ENCODE measurements at regions not wholly inside any gene's neighbourhood (a gene's known extent, or its start where the extent isn't known, plus 50 kb on each side); places are given as distances from the start of the nearest gene placed in this dataset.

DNA sequence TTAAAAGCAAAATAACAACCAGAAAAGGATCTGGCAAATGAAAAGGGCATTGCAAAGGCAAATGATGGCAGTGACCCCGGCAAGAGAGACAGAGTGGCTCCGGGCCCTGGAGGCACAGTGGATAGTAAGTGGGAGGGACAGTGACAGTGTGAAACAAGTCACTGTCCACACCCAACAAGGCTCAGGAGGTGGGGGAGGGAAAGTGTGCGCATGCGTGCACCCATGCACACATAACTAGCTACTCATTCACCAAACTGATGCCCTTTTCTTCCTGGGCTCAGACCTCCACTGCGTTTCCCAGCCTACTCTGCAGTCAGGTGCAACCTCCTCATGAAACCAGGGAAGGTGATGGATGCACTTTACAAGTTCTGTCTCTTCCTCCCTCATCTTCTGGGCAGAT, 108.4 kb downstream of the SHANK2 start:
- Histone ChIP-seq H3K4me1 (replicated peaks in 1 of 2) (no peaks in the 10 kb centered on the region), H3K27ac (no peak overlapping the region), H3K4me3 (no peak overlapping the region)
- in situ Hi-C loops (cut with MboI; ENCODE audit: low pct_unique_long_range_greater_than_20kb in 2 of 9, low sequenced_read_pairs in 9 of 9, unreplicated experiment in 9 of 9) = no loop called here
- 10 to 100% (median 73%) methylated on average over 1 to 5 of the region's 5 CpGs; no CpG with 5 or more reads in 2 of the 10 experiments for WGBS, 10 experiments
- no peak for ATAC-seq (replicated peaks in 6 of 8)

DNA sequence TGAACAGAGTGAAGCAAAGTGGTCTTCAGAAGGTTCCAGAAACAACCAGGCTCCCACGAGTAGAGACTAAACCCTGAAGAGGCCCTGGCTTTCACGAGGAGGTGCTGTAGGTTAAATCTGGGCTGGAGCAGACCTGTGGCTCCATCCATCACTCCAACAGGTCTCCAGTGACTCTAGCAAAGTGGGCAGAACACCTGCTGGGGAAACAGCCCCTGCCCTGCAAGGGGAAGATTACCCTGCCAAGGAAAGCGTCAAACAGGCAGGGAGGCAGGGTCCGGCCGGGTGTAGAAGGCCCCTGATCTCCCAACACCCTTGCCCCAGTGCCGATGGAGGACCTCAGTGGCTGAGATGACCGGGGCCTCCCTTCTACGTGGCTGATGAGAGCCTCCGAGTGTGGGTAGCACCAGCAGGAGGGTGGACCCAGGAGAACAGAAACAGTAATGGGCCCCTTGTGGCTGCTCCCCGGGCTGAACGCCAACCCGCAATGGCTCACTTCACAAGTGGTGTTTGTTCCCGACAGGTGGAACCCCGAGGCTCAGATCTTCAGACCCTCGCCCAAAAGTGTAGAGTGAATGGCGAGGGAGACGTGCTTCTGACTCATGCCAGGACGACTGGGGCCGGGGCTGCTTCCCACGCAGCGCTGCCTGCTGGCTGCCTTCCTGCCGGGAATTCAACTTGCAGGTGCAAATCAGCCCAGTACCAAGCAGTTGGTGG, 112.0 kb downstream of the SHANK2 start:
- no peak for ATAC-seq (replicated peaks in 6 of 8)
- Histone ChIP-seq H3K4me3 (no peak overlapping the region), H3K4me1 (replicated peaks in 1 of 2) (no peaks in the 10 kb centered on the region), H3K27ac (no peak overlapping the region)
- WGBS, 10 experiments = 0 to 80% (median 64%) methylated on average over 1 to 5 of the region's 22 CpGs; no CpG with 5 or more reads in 5 of the 10 experiments
- in situ Hi-C loops (cut with MboI; ENCODE audit: low pct_unique_long_range_greater_than_20kb in 2 of 9, low sequenced_read_pairs in 9 of 9, unreplicated experiment in 9 of 9) = no loop called here

GRCh38 chr11:71139516-71140205, 112.7 kb downstream of the SHANK2 start:
- Histone ChIP-seq H3K27ac (no peak overlapping the region), H3K4me3 (no peak overlapping the region), H3K4me1 (replicated peaks in 1 of 2) (no peaks in the 10 kb centered on the region)
- in situ Hi-C loops (cut with MboI; ENCODE audit: low pct_unique_long_range_greater_than_20kb in 2 of 9, low sequenced_read_pairs in 9 of 9, unreplicated experiment in 9 of 9) = no loop called here
- WGBS, 10 experiments = 0 to 100% (median 80%) methylated on average over 1 to 7 of the region's 16 CpGs; no CpG with 5 or more reads in 2 of the 10 experiments
- peak in 3 of 8 experiments; percentile 20 to 81 (median 57) for ATAC-seq (replicated peaks in 6 of 8)

DNA sequence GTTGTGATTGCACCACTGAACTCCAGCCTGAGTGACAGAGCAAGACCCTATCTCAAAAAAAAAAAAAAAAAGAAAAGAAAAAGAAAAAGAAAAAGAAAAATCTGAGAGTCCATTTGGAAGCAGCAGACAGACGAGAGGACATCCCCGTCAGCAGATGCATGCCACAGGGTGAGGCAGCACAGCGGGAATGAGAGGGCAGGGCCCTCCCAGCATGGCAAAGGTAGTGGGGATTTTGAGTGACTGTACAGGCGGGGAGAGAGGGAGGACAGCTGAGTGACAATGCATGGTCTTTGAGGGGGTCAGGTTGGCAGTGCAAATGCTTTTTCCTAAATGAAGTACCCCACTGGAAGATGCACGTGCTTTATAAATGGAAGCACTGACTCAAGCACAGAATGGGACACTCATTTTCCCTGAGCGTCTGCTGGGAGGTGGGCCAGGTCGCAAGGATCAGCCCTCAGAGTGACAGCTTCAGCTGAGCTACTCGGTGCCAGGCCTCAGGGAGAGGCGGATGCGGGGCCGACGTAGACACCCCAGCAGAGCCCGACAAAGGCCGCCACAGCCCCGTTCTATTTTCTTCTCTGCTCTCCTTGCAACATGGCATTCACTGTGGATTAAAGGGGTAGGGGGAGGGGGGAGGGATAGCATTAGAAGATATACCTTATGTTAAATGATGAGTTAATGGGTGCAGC, 113.5 kb downstream of the SHANK2 start:
- 34 to 74% (median 58%) methylated on average over 3 to 10 of the region's 15 CpGs; no CpG with 5 or more reads in 4 of the 10 experiments for WGBS, 10 experiments
- H3K4me3 ChIP-seq = no peak overlapping the region
- no peak overlapping the region for H3K27ac ChIP-seq
- peak in 1 of 8 experiments; percentile 37 for ATAC-seq (replicated peaks in 6 of 8)
- H3K4me1 ChIP-seq (replicated peaks in 1 of 2) = no peaks in the 10 kb centered on the region
- in situ Hi-C loops (cut with MboI; ENCODE audit: low pct_unique_long_range_greater_than_20kb in 2 of 9, low sequenced_read_pairs in 9 of 9, unreplicated experiment in 9 of 9) = no loop called here

DNA sequence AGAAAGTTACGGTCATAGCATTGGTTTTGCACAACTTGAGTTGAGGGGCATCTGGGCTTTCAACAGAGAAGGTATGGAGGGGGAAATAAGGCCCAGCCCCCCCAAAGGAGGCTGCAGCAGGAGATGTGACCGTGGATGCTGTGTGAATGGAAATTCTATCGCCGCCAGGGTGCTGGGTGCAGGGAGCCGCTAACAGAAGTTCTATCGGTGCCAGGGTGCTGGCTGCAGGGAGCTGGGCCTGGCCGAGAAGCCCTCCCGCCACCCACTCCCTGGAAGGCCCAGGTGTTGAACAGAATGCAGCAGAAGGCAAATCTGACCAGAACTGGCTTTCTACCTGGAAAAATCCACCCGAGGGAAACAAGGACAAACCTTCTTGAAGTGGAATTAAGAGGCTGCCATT, 115.0 kb downstream of the SHANK2 start:
- no peak overlapping the region for H3K27ac ChIP-seq
- in situ Hi-C loops (cut with MboI; ENCODE audit: low pct_unique_long_range_greater_than_20kb in 2 of 9, low sequenced_read_pairs in 9 of 9, unreplicated experiment in 9 of 9) = no loop called here
- ATAC-seq (replicated peaks in 6 of 8) = no peak
- H3K4me1 ChIP-seq (replicated peaks in 1 of 2) = no peaks in the 10 kb centered on the region
- H3K4me3 ChIP-seq = no peak overlapping the region
- 26 to 100% (median 88%) methylated on average over 1 to 6 of the region's 9 CpGs; no CpG with 5 or more reads in 2 of the 10 experiments for WGBS, 10 experiments

DNA sequence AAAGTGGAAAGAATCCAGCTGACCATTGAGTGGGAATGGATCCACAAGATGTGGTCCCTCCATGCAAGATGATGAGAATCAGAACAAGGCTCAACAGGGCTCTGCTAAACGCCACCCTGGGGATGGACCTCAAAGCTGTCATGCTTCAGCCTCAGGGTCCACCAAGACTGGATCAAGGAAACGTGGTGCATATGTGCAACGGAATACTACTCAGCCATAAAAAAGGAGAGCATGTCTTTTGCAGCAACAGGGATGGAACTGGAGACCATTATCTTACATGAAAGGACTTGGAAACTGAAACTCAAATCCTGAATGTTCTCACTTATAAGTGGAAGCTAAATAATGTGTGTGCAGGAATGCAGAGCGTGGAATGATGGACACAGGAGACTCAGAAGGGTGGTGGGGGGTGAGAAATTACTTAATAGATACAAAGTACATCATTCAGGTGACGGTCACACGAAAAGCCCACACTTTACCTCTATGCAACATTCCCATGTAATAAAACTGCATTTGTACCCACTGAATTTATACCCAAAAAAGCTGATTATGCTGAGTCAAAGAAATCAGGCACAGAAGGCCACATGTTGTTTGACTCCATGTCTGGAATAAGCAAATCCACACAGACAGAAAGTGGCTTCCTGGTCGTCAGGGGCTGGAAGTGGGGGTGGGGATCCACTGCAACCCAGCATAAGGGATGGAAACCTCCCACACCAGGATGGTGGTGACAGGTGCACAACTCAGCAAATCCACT, 116.1 kb downstream of the SHANK2 start:
- WGBS, 10 experiments = 6 to 100% (median 90%) methylated on average over 1 to 5 of the region's 7 CpGs; no CpG with 5 or more reads in 3 of the 10 experiments
- Histone ChIP-seq H3K27ac (no peak overlapping the region), H3K4me1 (replicated peaks in 1 of 2) (no peaks in the 10 kb centered on the region), H3K4me3 (no peak overlapping the region)
- in situ Hi-C loops (cut with MboI; ENCODE audit: low pct_unique_long_range_greater_than_20kb in 2 of 9, low sequenced_read_pairs in 9 of 9, unreplicated experiment in 9 of 9) = no loop called here
- ATAC-seq (replicated peaks in 6 of 8) = no peak

GRCh38 chr11:71135112-71135511, 117.3 kb downstream of the SHANK2 start:
- no peak for ATAC-seq (replicated peaks in 6 of 8)

DNA sequence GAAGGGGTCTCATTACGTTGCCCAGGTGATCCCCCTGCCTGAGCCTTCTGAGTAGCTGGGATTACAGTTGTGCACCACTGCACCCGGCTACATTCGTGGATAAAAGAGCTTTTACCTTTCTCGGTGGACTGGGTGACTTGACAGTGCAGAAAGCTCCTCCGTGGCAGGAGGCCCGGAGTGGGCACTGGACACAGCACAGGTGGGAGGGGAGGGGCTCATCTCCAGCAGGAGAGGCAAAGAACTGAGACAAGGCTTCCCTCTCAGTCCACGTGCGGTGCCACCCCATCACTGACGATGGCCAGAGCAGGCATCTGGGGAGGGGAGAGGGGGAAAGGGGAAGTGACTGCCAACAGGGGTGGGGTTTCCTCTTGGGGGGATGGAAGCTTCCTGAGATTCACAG, 118.4 kb downstream of the SHANK2 start:
- in situ Hi-C loops (cut with MboI; ENCODE audit: low pct_unique_long_range_greater_than_20kb in 2 of 9, low sequenced_read_pairs in 9 of 9, unreplicated experiment in 9 of 9) = no loop called here
- ATAC-seq (replicated peaks in 6 of 8) = no peak
- H3K4me1 ChIP-seq (replicated peaks in 1 of 2) = no peaks in the 10 kb centered on the region
- H3K4me3 ChIP-seq = no peak overlapping the region
- WGBS, 10 experiments = 0 to 100% (median 78%) methylated on average over 1 to 6 of the region's 9 CpGs; no CpG with 5 or more reads in 2 of the 10 experiments
- H3K27ac ChIP-seq = no peak overlapping the region

More at GRCh38 chr11:71135112-71135511, 117.3 kb downstream of the SHANK2 start:
- H3K4me3 ChIP-seq = no peak overlapping the region
- no peak overlapping the region for H3K27ac ChIP-seq
- in situ Hi-C loops (cut with MboI; ENCODE audit: low pct_unique_long_range_greater_than_20kb in 2 of 9, low sequenced_read_pairs in 9 of 9, unreplicated experiment in 9 of 9) = no loop called here
- H3K4me1 ChIP-seq (replicated peaks in 1 of 2) = no peaks in the 10 kb centered on the region
- WGBS, 10 experiments = 52 to 100% (median 90%) methylated on average over 1 to 3 of the region's 6 CpGs; no CpG with 5 or more reads in 6 of the 10 experiments

DNA sequence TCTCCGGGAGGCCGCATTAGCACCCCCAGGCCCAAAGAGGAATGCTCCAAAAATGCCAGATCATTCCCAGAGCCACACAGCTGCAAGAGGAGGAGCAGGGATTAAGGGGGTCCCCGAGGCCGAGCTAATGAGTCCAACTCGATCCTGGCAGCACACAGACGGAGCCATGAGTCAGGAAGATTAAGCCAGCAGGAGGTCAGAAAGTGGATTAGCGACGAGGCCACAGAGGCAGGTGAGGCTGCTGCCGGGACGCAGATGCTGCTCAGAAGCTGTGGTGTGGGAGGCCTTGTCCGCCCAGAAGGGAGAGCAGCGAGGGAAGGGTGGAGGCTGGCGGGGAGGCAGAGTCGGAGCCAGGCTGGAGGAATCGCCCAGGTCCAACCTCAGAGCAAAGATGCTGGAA, 120.5 kb downstream of the SHANK2 start:
- no peaks in the 10 kb centered on the region for H3K4me1 ChIP-seq (replicated peaks in 1 of 2)
- peak in 2 of 8 experiments; percentile 16 to 39 for ATAC-seq (replicated peaks in 6 of 8)
- WGBS, 10 experiments = 0 to 90% (median 60%) methylated on average over 1 to 11 of the region's 15 CpGs; no CpG with 5 or more reads in 3 of the 10 experiments
- no peak overlapping the region for H3K27ac ChIP-seq
- in situ Hi-C loops (cut with MboI; ENCODE audit: low pct_unique_long_range_greater_than_20kb in 2 of 9, low sequenced_read_pairs in 9 of 9, unreplicated experiment in 9 of 9) = no loop called here
- no peak overlapping the region for H3K4me3 ChIP-seq

DNA sequence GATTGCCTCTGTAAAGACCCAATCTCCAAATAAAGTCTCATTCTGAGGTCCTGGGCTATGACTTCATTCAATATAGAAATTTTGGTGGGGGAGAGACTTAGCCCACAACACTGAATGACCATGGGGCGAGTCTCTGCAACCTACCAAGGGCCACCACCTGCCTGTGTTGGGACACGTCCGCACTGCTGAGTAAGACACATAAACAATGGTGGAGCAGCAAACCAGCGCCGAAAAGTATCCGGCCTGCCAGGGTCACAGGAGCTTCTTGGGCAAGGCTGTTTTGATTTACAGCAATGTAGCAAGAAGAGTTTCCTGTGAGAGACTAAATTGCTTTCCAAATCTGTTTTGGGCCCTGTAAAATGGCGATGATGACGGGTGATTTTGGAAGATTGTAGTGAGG, 122.3 kb downstream of the SHANK2 start:
- Histone ChIP-seq H3K27ac (no peak overlapping the region), H3K4me3 (no peak overlapping the region), H3K4me1 (replicated peaks in 1 of 2) (no peaks in the 10 kb centered on the region)
- no peak for ATAC-seq (replicated peaks in 6 of 8)
- in situ Hi-C loops (cut with MboI; ENCODE audit: low pct_unique_long_range_greater_than_20kb in 2 of 9, low sequenced_read_pairs in 9 of 9, unreplicated experiment in 9 of 9) = no loop called here
- WGBS, 10 experiments = 20 to 100% (median 88%) methylated on average over 1 to 7 of the region's 8 CpGs

- in situ Hi-C loops (cut with MboI; ENCODE audit: low pct_unique_long_range_greater_than_20kb in 2 of 9, low sequenced_read_pairs in 9 of 9, unreplicated experiment in 9 of 9) = no loop called here
- Histone ChIP-seq H3K4me1 (replicated peaks in 1 of 2) (no peaks in the 10 kb centered on the region), H3K27ac (no peak overlapping the region), H3K4me3 (no peak overlapping the region)
- ATAC-seq (replicated peaks in 6 of 8) = no peak
- 37 to 90% (median 84%) methylated on average over 1 to 5 of the region's 5 CpGs; no CpG with 5 or more reads in 2 of the 10 experiments for WGBS, 10 experiments
Measured at GRCh38 chr11:71129624-71130023, 122.8 kb downstream of the SHANK2 start.

GRCh38 chr11:71127806-71128205, 124.6 kb downstream of the SHANK2 start:
- in situ Hi-C loops (cut with MboI; ENCODE audit: low pct_unique_long_range_greater_than_20kb in 2 of 9, low sequenced_read_pairs in 9 of 9, unreplicated experiment in 9 of 9) = no loop called here
- Histone ChIP-seq H3K4me3 (no peak overlapping the region), H3K4me1 (replicated peaks in 1 of 2) (no peaks in the 10 kb centered on the region), H3K27ac (no peak overlapping the region)
- 11 to 100% (median 81%) methylated on average over 2 to 5 of the region's 11 CpGs; no CpG with 5 or more reads in 4 of the 10 experiments for WGBS, 10 experiments
- no peak for ATAC-seq (replicated peaks in 6 of 8)
